H9 (cell line): ENCODE measurements at regions not wholly inside any gene's neighbourhood (a gene's known extent, or its start where the extent isn't known, plus 50 kb on each side); places are given as distances from the start of the nearest gene placed in this dataset.

Experiments
- DNase-seq: peaks from one replicate; pipeline ENCODE4 v3.0.0-alpha.2; 2017
- H2AFZ ChIP-seq: one replicate; pipeline ENCODE4 v1.6.1; 2013; ENCODE audit warnings: mild to moderate bottlenecking, low read length, control low read depth, moderate library complexity
- H2AK5ac ChIP-seq: 2 replicates; pipeline ENCODE4 v1.6.1; 2013; ENCODE audit warnings: low read length, control low read depth, mixed read lengths; ENCODE audit not compliant: insufficient read length
- H2BK120ac ChIP-seq: one replicate; pipeline ENCODE4 v1.6.1; 2013; ENCODE audit warnings: low read depth, mild to moderate bottlenecking, low read length, control low read depth, inconsistent platforms; ENCODE audit not compliant: poor library complexity, severe bottlenecking
- H2BK12ac ChIP-seq: 2 replicates; pipeline ENCODE4 v1.6.1; 2013; ENCODE audit warnings: low read length, control low read depth, mixed read lengths, low read depth; ENCODE audit not compliant: insufficient read length
- H2BK15ac ChIP-seq: 2 replicates; pipeline ENCODE4 v1.6.1; 2013; ENCODE audit warnings: low read depth, low read length, control low read depth
- H2BK20ac ChIP-seq: one replicate; pipeline ENCODE4 v1.6.1; 2013; ENCODE audit warnings: low read depth, mild to moderate bottlenecking, low read length, control low read depth, inconsistent platforms; ENCODE audit not compliant: poor library complexity, severe bottlenecking
- H2BK5ac ChIP-seq: 2 replicates; pipeline ENCODE4 v1.6.1; 2013; ENCODE audit warnings: low read length, control low read depth, mixed read lengths; ENCODE audit not compliant: insufficient read length
- H3K14ac ChIP-seq: 2 replicates; pipeline ENCODE4 v1.6.1; 2013; ENCODE audit warnings: low read length, control low read depth; ENCODE audit not compliant: insufficient read depth
- H3K18ac ChIP-seq: 2 replicates; pipeline ENCODE4 v1.6.1; 2013; ENCODE audit warnings: low read depth, mild to moderate bottlenecking, mixed read lengths, low read length, control low read depth; ENCODE audit not compliant: insufficient read length
- H3K23ac ChIP-seq: 2 replicates; pipeline ENCODE4 v1.6.1; 2013; ENCODE audit warnings: low read length, control low read depth, mixed read lengths, low read depth; ENCODE audit not compliant: insufficient read length
- H3K23me2 ChIP-seq: 2 replicates; pipeline ENCODE4 v1.6.1; 2013; ENCODE audit warnings: low read depth, mild to moderate bottlenecking, mixed read lengths, low read length, control low read depth; ENCODE audit not compliant: insufficient read length, poor library complexity, severe bottlenecking
- H3K27ac ChIP-seq: 2 replicates; pipeline ENCODE4 v1.5.1; 2013; ENCODE audit warnings: low read length, control low read depth, mixed read lengths, low read depth; ENCODE audit not compliant: insufficient read length
- H3K27me3 ChIP-seq: 2 replicates; pipeline ENCODE4 v1.6.1; 2013; ENCODE audit warnings: low read length, control low read depth, inconsistent platforms; ENCODE audit not compliant: insufficient read depth
- H3K4ac ChIP-seq: 2 replicates; pipeline ENCODE4 v1.6.1; 2013; ENCODE audit warnings: low read depth, mild to moderate bottlenecking, control low read depth, inconsistent platforms, low read length, moderate library complexity
- H3K4me1 ChIP-seq: 2 replicates; pipeline ENCODE4 v1.6.1; 2013; ENCODE audit warnings: low read length, control low read depth, inconsistent platforms; ENCODE audit not compliant: insufficient read depth
- H3K4me2 ChIP-seq: 2 replicates; pipeline ENCODE4 v1.6.1; 2013; ENCODE audit warnings: low read length, control low read depth, mixed read lengths; ENCODE audit not compliant: insufficient read length, insufficient read depth
- H3K56ac ChIP-seq: 2 replicates; pipeline ENCODE4 v1.6.1; 2013; ENCODE audit warnings: low read depth, mild to moderate bottlenecking, mixed read lengths, low read length, control low read depth; ENCODE audit not compliant: insufficient read length
- H3K79me1 ChIP-seq: 2 replicates; pipeline ENCODE4 v1.6.1; 2013; ENCODE audit warnings: low read depth, mild to moderate bottlenecking, moderate library complexity, low read length, control low read depth, inconsistent platforms; ENCODE audit not compliant: insufficient read depth, poor library complexity, severe bottlenecking
- H3K79me2 ChIP-seq: 2 replicates; pipeline ENCODE4 v1.6.1; 2013; ENCODE audit warnings: low read length, control low read depth, inconsistent platforms; ENCODE audit not compliant: insufficient read depth
- H3K9ac ChIP-seq: 2 replicates; pipeline ENCODE4 v1.6.1; 2013; ENCODE audit warnings: low read length, control low read depth, mixed read lengths; ENCODE audit not compliant: insufficient read length; ENCODE audit errors: extremely low read depth
- H3K9me3 ChIP-seq: one replicate; pipeline ENCODE4 v1.6.1; 2013; ENCODE audit warnings: low read depth, low read length, inconsistent platforms; ENCODE audit not compliant: control insufficient read depth
- H3T11ph ChIP-seq: one replicate; pipeline ENCODE4 v1.6.1; 2013; ENCODE audit warnings: mild to moderate bottlenecking, low read length, control low read depth, inconsistent platforms
- H4K20me1 ChIP-seq: one replicate; pipeline ENCODE4 v1.6.1; 2013; ENCODE audit not compliant: control insufficient read depth, insufficient read length, insufficient read depth
- H4K5ac ChIP-seq: 2 replicates; pipeline ENCODE4 v1.6.1; 2013; ENCODE audit warnings: low read depth, mild to moderate bottlenecking, mixed read lengths, low read length, control low read depth; ENCODE audit not compliant: insufficient read length
- H4K8ac ChIP-seq: replicated peaks from 2 replicates; pipeline ENCODE4 v1.6.1; 2013; ENCODE audit warnings: low read length, control low read depth, mixed read lengths, low read depth; ENCODE audit not compliant: insufficient read length
- H4K91ac ChIP-seq: 2 replicates; pipeline ENCODE4 v1.6.1; 2013; ENCODE audit warnings: low read depth, mild to moderate bottlenecking, moderate library complexity, mixed read lengths, low read length, control low read depth; ENCODE audit not compliant: insufficient read length
- H3K27ac Mint-ChIP-seq, 3 experiments: 2 replicates in 2 of 3; 3 replicates in 1 of 3; pipeline ENCODE4 v1.8.0; 2020 to 2021; ENCODE audit warnings: mixed read lengths in 3 of 3, mild to moderate bottlenecking in 1 of 3, moderate library complexity in 1 of 3
- H3K27me3 Mint-ChIP-seq: 2 replicates; pipeline ENCODE4 v1.8.0; 2021; ENCODE audit warnings: low read depth, mild to moderate bottlenecking, moderate library complexity, mixed read lengths
- H3K36me3 Mint-ChIP-seq, 3 experiments: 2 replicates in 2 of 3; 3 replicates in 1 of 3; pipeline ENCODE4 v1.8.0; 2020 to 2021; ENCODE audit warnings: low read depth in 3 of 3, mixed read lengths in 3 of 3; ENCODE audit not compliant: insufficient read depth in 1 of 3
- H3K4me1 Mint-ChIP-seq, 2 experiments: 2 replicates each; pipeline ENCODE4 v1.8.0; 2020; ENCODE audit warnings: mixed read lengths in 2 of 2
- H3K4me3 Mint-ChIP-seq, 2 experiments: 2 replicates in 1 of 2; 3 replicates in 1 of 2; pipeline ENCODE4 v1.8.0; 2020 to 2021; ENCODE audit warnings: mild to moderate bottlenecking in 2 of 2, mixed read lengths in 2 of 2, moderate library complexity in 1 of 2
- H3K9me3 Mint-ChIP-seq, 2 experiments: 2 replicates in 1 of 2; 3 replicates in 1 of 2; pipeline ENCODE4 v1.8.0; 2020; ENCODE audit warnings: mild to moderate bottlenecking in 2 of 2, mixed read lengths in 2 of 2, moderate library complexity in 1 of 2
- CTCF ChIP-seq: fragments of 200-600 bp; sonication (generic); conservative IDR thresholded peaks from 3 replicates; pipeline ENCODE4 v1.8.0; 2021; ENCODE audit warnings: antibody characterized with exemption, mild to moderate bottlenecking
- WGBS: extraction: QIAGEN DNeasy Blood & Tissue Kit; methylation state at CpG from one replicate; pipeline ENCODE4 v1.1.7; 2013; ENCODE audit warnings: missing lambda C conversion rate, low lambda C conversion rate, mixed read lengths; ENCODE audit not compliant: insufficient read length; ENCODE audit errors: extremely low coverage; 5-methylcytosine and 5-hydroxymethylcytosine counted together

GRCh38 chr10:78448470-78448869 lies 414.8 kb downstream of the RPS24 start:
- H3K36me3 Mint-ChIP-seq, result no peaks in the 10 kb centered on the region; a peak in 1 of 7 replicates
- H2BK120ac ChIP-seq, result no peak overlapping the region
- no peak overlapping the region for H3K56ac ChIP-seq
- H3K4me1 Mint-ChIP-seq, result peaks cover 7 to 13% of the 10 kb centered on the region in 2 experiments
- no peak overlapping the region for H3K4me3 Mint-ChIP-seq
- H2BK5ac ChIP-seq, result no peak overlapping the region
- no peaks in the 10 kb centered on the region for H3K9me3 Mint-ChIP-seq
- H3K4ac ChIP-seq, result no peak overlapping the region
- DNase-seq, result no peak
- H3K9ac ChIP-seq, result no peak overlapping the region
- WGBS, result no CpG with 5 or more reads among the region's 4 CpGs
- H3K23me2 ChIP-seq, result no peaks in the 10 kb centered on the region
- no peak overlapping the region for H3T11ph ChIP-seq
- H3K79me2 ChIP-seq, result no peaks in the 10 kb centered on the region
- no peak overlapping the region for H4K8ac ChIP-seq
- no peaks in the 10 kb centered on the region for H3K79me1 ChIP-seq
- no peak overlapping the region for H2BK15ac ChIP-seq
- no peak overlapping the region for H2BK12ac ChIP-seq
- H2BK20ac ChIP-seq, result no peak overlapping the region
- no peaks in the 10 kb centered on the region for H3K27me3 ChIP-seq
- TF ChIP-seq CTCF, result no peak
- no peak overlapping the region for H3K23ac ChIP-seq
- no peak overlapping the region for H3K14ac ChIP-seq
- no peak overlapping the region for H3K27ac ChIP-seq
- H4K20me1 ChIP-seq, result no peaks in the 10 kb centered on the region
- H4K91ac ChIP-seq, result no peak overlapping the region
- no peak overlapping the region for H2AK5ac ChIP-seq
- H4K5ac ChIP-seq, result no peak overlapping the region
- H3K4me1 ChIP-seq, result no peaks in the 10 kb centered on the region; the same call in 1 of the 2 replicates
- H3K27ac Mint-ChIP-seq, result no peak overlapping the region
- H3K4me2 ChIP-seq, result no peak overlapping the region
- H3K9me3 ChIP-seq, result no peaks in the 10 kb centered on the region
- H3K18ac ChIP-seq, result no peak overlapping the region
- H2AFZ ChIP-seq, result no peak overlapping the region
- H3K27me3 Mint-ChIP-seq, result peaks cover 8% of the 10 kb centered on the region
